ENCODE measurements at regions not wholly inside any gene's neighbourhood (a gene's known extent, or its start where the extent isn't known, plus 50 kb on each side); places are given as distances from the start of the nearest gene placed in this dataset.

GRCh38 chr3:87732294-87732693 is 326.5 kb downstream of the CGGBP1 start:
- H3K27me3 Mint-ChIP-seq (ENCODE audit: unreplicated experiment) = no peaks in the 10 kb centered on the region
- DNase-seq (ENCODE audit: extremely low spot score, unreplicated experiment) = no peak
- no peaks in the 10 kb centered on the region for H3K4me1 Mint-ChIP-seq (ENCODE audit: unreplicated experiment)
- H3K36me3 Mint-ChIP-seq (ENCODE audit: unreplicated experiment) = no peaks in the 10 kb centered on the region
- TF ChIP-seq, protein P1, sequence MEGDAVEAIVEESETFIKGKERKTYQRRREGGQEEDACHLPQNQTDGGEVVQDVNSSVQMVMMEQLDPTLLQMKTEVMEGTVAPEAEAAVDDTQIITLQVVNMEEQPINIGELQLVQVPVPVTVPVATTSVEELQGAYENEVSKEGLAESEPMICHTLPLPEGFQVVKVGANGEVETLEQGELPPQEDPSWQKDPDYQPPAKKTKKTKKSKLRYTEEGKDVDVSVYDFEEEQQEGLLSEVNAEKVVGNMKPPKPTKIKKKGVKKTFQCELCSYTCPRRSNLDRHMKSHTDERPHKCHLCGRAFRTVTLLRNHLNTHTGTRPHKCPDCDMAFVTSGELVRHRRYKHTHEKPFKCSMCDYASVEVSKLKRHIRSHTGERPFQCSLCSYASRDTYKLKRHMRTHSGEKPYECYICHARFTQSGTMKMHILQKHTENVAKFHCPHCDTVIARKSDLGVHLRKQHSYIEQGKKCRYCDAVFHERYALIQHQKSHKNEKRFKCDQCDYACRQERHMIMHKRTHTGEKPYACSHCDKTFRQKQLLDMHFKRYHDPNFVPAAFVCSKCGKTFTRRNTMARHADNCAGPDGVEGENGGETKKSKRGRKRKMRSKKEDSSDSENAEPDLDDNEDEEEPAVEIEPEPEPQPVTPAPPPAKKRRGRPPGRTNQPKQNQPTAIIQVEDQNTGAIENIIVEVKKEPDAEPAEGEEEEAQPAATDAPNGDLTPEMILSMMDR (IDR thresholded peaks at IDR 0.05) = no peak
- no peaks in the 10 kb centered on the region for H3K9me3 Mint-ChIP-seq (ENCODE audit: unreplicated experiment)
- no peak overlapping the region for H3K27ac Mint-ChIP-seq (ENCODE audit: unreplicated experiment)
- no peak overlapping the region for H3K4me3 Mint-ChIP-seq (ENCODE audit: unreplicated experiment)

DNA sequence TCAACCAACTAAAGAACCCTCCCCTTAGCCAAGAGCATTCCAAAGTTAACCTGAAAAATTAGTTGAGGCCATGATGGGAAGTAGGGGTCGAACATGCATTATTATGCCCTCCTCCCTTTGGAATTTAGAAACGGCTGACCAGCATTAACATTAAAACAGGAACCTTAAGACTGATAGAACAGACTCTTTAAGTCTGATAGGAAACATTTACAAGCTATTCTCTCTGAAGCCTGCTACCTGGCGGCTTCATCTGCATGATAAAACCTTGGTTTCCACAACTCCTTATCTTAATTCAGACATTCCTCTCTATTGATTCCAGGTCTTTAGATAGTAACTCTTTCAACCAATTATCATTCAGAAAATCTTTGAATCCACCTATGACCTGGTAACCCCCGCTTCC is 331.0 kb downstream of the CGGBP1 start:
- Mint-ChIP-seq H3K27me3 (ENCODE audit: unreplicated experiment) (peaks cover 2% of the 10 kb centered on the region), H3K9me3 (ENCODE audit: unreplicated experiment) (no peaks in the 10 kb centered on the region), H3K36me3 (ENCODE audit: unreplicated experiment) (no peaks in the 10 kb centered on the region), H3K4me3 (ENCODE audit: unreplicated experiment) (no peak overlapping the region), H3K4me1 (ENCODE audit: unreplicated experiment) (no peaks in the 10 kb centered on the region), H3K27ac (ENCODE audit: unreplicated experiment) (no peak overlapping the region)
- DNase-seq (ENCODE audit: extremely low spot score, unreplicated experiment) = no peak
- TF ChIP-seq, protein P1 (IDR thresholded peaks at IDR 0.05) = no peak

DNA sequence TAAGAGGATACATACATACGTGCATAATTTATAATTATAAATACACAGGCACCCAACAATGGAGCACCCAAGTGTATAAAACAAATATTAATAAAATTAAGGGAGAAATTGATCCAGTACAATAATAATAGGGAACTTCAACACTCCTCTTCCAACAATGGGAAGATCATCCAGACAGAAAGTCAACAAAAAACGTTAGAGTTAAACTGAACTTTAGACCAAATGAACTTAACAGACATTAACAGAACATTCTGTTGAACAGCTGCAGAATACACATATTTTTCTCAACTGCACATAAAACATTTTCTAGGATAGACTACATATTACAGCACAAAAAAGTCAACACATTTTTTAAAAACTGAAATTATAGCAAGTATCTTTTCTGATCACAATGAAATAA is 339.7 kb downstream of the CGGBP1 start:
- Mint-ChIP-seq H3K36me3 (ENCODE audit: unreplicated experiment) (no peaks in the 10 kb centered on the region), H3K4me1 (ENCODE audit: unreplicated experiment) (no peaks in the 10 kb centered on the region), H3K4me3 (ENCODE audit: unreplicated experiment) (no peak overlapping the region), H3K27ac (ENCODE audit: unreplicated experiment) (no peak overlapping the region), H3K9me3 (ENCODE audit: unreplicated experiment) (no peaks in the 10 kb centered on the region), H3K27me3 (ENCODE audit: unreplicated experiment) (peaks cover 4% of the 10 kb centered on the region)
- no peak for DNase-seq (ENCODE audit: extremely low spot score, unreplicated experiment)
- TF ChIP-seq, protein P1 (IDR thresholded peaks at IDR 0.05) = no peak

- TF ChIP-seq, protein P1 (IDR thresholded peaks at IDR 0.05) = no peak
- Mint-ChIP-seq H3K27ac (ENCODE audit: unreplicated experiment) (no peak overlapping the region), H3K27me3 (ENCODE audit: unreplicated experiment) (no peaks in the 10 kb centered on the region), H3K4me1 (ENCODE audit: unreplicated experiment) (no peaks in the 10 kb centered on the region), H3K9me3 (ENCODE audit: unreplicated experiment) (peaks cover 4% of the 10 kb centered on the region), H3K36me3 (ENCODE audit: unreplicated experiment) (no peaks in the 10 kb centered on the region), H3K4me3 (ENCODE audit: unreplicated experiment) (no peak overlapping the region)
- no peak for DNase-seq (ENCODE audit: extremely low spot score, unreplicated experiment)
Observed at GRCh38 chr3:87710511-87710910, 348.3 kb downstream of the CGGBP1 start.

DNA sequence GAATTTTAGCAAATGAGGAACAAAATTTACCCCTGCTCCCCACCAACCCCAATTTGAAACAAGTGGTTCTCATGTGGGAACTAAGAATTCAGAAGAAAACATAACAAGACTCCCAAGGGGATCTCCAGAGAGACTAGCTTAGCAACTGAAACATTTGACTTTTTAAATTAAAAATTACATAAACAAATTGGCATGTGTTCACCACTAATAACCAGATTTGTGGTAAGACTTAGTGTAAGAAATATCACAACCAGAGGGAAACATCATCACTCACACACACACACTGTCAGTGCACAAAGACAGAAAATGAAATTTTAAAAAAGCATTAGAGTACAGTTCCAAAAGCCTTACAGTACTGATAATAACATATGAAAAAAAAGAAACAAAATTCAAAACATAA is 348.8 kb downstream of the CGGBP1 start:
- Mint-ChIP-seq H3K4me1 (ENCODE audit: unreplicated experiment) (no peaks in the 10 kb centered on the region), H3K27ac (ENCODE audit: unreplicated experiment) (no peak overlapping the region), H3K27me3 (ENCODE audit: unreplicated experiment) (no peaks in the 10 kb centered on the region), H3K4me3 (ENCODE audit: unreplicated experiment) (no peak overlapping the region), H3K36me3 (ENCODE audit: unreplicated experiment) (no peaks in the 10 kb centered on the region), H3K9me3 (ENCODE audit: unreplicated experiment) (peaks cover 4% of the 10 kb centered on the region)
- no peak for DNase-seq (ENCODE audit: extremely low spot score, unreplicated experiment)
- TF ChIP-seq, protein P1 (IDR thresholded peaks at IDR 0.05) = no peak

Measured in osteocyte (in vitro differentiated cells).